Uterus (tissue), 3 donors: ENCODE measurements at regions not wholly inside any gene's neighbourhood (a gene's known extent, or its start where the extent isn't known, plus 50 kb on each side); places are given as distances from the start of the nearest gene placed in this dataset.
"Not testable (repeated sequence)": the region's sequence is repeated elsewhere in the genome, so short reads cannot be mapped to it uniquely, and the experiment has no call there.

Experiments used
- DNase-seq, 2 donors: peaks; one replicate each; pipeline ENCODE4 v3.0.0-alpha.2; 2019 to 2020
- H3K27ac ChIP-seq, 2 donors: fragments of 200-600 bp; sonication (generic); 1 replicate in 1 of 2; 2 replicates in 1 of 2; pipeline ENCODE4 v1.5.1; 2016 to 2018
- H3K27me3 ChIP-seq, 2 donors: fragments of 200-600 bp; sonication (generic); one replicate each; pipeline ENCODE4 v1.5.1; 2018 to 2019; ENCODE audit warnings: control low read depth in 1 of 2
- H3K36me3 ChIP-seq, 2 donors: fragments of 200-600 bp; sonication (generic); one replicate each; pipeline ENCODE4 v1.5.1; 2019; ENCODE audit warnings: control low read depth in 1 of 2
- H3K4me1 ChIP-seq, 2 donors: fragments of 200-600 bp; sonication (generic); one replicate each; pipeline ENCODE4 v1.5.1; 2018 to 2019; ENCODE audit warnings: control low read depth in 1 of 2
- H3K4me3 ChIP-seq, 2 donors: fragments of 200-600 bp; sonication (generic); 1 replicate in 1 of 2; 2 replicates in 1 of 2; pipeline ENCODE4 v1.5.1; 2018 to 2019; ENCODE audit warnings: mild to moderate bottlenecking in 1 of 2
- H3K9me3 ChIP-seq, 2 donors: fragments of 200-600 bp; sonication (generic); one replicate each; pipeline ENCODE4 v1.5.1; 2019; ENCODE audit warnings: control low read depth in 1 of 2
- POLR2A ChIP-seq, 2 donors: fragments of 450-650 bp; IDR thresholded peaks; one replicate each; pipeline ENCODE4 v1.6.1; 2016; ENCODE audit warnings: antibody characterized with exemption in 2 of 2, mild to moderate bottlenecking in 1 of 2, moderate library complexity in 1 of 2
- intact Hi-C: fragments of 100-400 bp; cut with DNase I; formaldehyde crosslinking; loops from one replicate; pipeline ENCODE4 v1.15.1; 2023; ENCODE audit warnings: low total_unique reads
- TF ChIP-seq, protein P1 (sequence below), 4 experiments: fragments of 200-600 bp in 2 of 4; fragments of 450-650 bp in 2 of 4; sonication (generic) in 2 of 4; IDR thresholded peaks; one replicate each; pipeline ENCODE4 v1.5.1; 2016 to 2019; ENCODE audit warnings: antibody characterized with exemption in 4 of 4, mild to moderate bottlenecking in 2 of 4, moderate library complexity in 1 of 4
- donor health status: DM: yes; HTN: yes; CAD: no.

DNA sequence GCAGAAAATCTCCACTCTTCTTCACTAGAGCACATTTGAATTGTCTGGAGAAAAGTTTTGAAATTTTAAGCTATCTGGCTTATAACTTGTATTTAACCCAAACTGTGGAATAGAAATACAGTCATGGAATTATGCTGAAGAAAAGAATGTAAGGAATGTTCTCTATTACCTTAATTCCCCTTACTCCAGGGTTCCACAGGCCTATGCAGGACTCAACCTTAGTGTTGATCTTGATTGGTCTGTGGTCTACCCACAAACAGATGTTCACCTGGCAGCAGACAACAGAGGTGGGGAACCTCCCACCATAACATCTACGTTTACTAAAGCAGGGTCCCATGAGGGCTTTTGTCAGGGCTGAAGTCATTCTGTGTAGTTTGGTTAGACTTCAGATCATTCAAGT is 189.3 kb upstream of the GPRIN3 start:
- Histone ChIP-seq H3K4me1 (no peaks in the 10 kb centered on the region), H3K36me3 (no peaks in the 10 kb centered on the region), H3K27ac (peak overlapping the region in 1 of 2 donors; percentile 56), H3K9me3 (no peaks in the 10 kb centered on the region), H3K27me3 (no peaks in the 10 kb centered on the region), H3K4me3 (no peak overlapping the region)
- TF ChIP-seq, protein P1, sequence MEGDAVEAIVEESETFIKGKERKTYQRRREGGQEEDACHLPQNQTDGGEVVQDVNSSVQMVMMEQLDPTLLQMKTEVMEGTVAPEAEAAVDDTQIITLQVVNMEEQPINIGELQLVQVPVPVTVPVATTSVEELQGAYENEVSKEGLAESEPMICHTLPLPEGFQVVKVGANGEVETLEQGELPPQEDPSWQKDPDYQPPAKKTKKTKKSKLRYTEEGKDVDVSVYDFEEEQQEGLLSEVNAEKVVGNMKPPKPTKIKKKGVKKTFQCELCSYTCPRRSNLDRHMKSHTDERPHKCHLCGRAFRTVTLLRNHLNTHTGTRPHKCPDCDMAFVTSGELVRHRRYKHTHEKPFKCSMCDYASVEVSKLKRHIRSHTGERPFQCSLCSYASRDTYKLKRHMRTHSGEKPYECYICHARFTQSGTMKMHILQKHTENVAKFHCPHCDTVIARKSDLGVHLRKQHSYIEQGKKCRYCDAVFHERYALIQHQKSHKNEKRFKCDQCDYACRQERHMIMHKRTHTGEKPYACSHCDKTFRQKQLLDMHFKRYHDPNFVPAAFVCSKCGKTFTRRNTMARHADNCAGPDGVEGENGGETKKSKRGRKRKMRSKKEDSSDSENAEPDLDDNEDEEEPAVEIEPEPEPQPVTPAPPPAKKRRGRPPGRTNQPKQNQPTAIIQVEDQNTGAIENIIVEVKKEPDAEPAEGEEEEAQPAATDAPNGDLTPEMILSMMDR (IDR thresholded peaks at IDR 0.05): no peak
- no peak for TF ChIP-seq POLR2A (IDR thresholded peaks at IDR 0.05)
- no peak for DNase-seq
- intact Hi-C loops: no loop called here

DNA sequence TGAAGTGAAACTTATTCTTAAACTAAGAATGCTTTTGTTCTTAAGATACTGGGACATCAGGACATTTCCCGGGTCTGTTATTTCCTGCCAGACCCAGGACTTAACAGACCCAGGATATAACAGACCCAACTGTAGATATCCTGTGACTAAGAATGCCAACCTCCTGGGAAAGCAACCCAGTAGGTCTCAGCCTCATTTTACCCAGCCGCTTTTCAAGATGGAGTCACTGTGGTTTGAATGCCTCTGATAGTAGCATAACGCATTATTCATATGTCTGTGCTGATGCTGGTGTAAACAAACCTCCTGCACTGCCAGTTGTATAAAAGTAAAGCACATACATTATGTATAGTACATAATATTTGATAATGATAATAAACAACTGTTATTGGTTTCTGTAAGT is 185.8 kb upstream of the GPRIN3 start:
- Histone ChIP-seq H3K9me3 (no peaks in the 10 kb centered on the region), H3K27ac (no peak overlapping the region), H3K4me1 (no peaks in the 10 kb centered on the region), H3K36me3 (no peaks in the 10 kb centered on the region), H3K27me3 (no peaks in the 10 kb centered on the region), H3K4me3 (no peak overlapping the region)
- DNase-seq: no peak
- intact Hi-C loops: no loop called here
- TF ChIP-seq POLR2A (IDR thresholded peaks at IDR 0.05): no peak
- TF ChIP-seq, protein P1 (IDR thresholded peaks at IDR 0.05): no peak

DNA sequence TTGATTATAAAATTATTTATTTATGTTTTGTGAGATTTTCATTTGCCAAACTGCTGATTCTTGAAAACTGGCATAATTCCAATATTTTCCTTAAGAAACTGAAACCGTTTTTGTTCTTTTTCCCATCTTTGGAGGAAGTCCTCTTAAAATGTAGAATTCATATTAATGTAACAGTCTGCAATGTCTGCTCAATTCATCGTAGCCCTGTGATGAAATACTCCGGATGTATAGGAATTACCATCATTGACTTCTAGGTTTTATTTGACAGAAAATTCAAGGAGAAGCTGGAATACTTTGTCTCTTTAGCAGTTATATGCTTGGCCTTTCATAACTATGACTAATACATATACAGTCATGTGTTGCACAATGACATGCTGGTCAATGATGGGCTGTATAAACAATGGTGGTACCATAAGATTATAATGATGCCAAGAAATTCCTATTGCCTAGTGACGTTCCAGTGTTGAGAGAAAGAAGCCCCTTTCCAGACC is 185.0 kb upstream of the GPRIN3 start:
- Histone ChIP-seq H3K4me3 (no peak overlapping the region), H3K4me1 (no peaks in the 10 kb centered on the region), H3K9me3 (no peaks in the 10 kb centered on the region), H3K27ac (no peak overlapping the region), H3K27me3 (no peaks in the 10 kb centered on the region), H3K36me3 (no peaks in the 10 kb centered on the region)
- TF ChIP-seq POLR2A (IDR thresholded peaks at IDR 0.05): no peak
- TF ChIP-seq, protein P1 (IDR thresholded peaks at IDR 0.05): no peak
- DNase-seq: no peak
- intact Hi-C loops: no loop called here

DNA sequence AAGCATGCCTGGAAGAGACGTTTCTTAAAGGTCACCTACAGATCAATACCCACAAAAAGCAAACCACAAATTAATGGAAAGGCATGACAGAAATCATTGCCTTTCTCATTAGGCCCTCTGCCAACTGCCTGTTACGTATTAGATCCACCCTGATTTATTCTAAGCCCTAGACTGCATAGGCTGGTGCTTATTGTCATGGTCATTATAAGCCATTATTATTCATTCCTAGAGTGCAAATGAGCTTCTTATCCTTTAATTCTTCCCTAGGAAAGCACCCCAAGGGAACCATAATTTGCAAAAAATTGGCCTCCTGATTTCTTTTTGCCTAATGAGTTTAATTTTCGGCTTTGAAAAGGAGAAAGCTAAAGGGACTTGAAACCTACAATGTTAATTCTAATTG is 184.2 kb upstream of the GPRIN3 start:
- intact Hi-C loops: no loop called here
- no peaks in the 10 kb centered on the region for H3K36me3 ChIP-seq
- H3K27me3 ChIP-seq: no peaks in the 10 kb centered on the region
- TF ChIP-seq, protein P1 (IDR thresholded peaks at IDR 0.05): no peak
- TF ChIP-seq POLR2A (IDR thresholded peaks at IDR 0.05): no peak
- H3K4me1 ChIP-seq: no peaks in the 10 kb centered on the region
- H3K27ac ChIP-seq: no peak overlapping the region
- no peak overlapping the region for H3K4me3 ChIP-seq
- no peaks in the 10 kb centered on the region for H3K9me3 ChIP-seq
- DNase-seq: no peak

DNA sequence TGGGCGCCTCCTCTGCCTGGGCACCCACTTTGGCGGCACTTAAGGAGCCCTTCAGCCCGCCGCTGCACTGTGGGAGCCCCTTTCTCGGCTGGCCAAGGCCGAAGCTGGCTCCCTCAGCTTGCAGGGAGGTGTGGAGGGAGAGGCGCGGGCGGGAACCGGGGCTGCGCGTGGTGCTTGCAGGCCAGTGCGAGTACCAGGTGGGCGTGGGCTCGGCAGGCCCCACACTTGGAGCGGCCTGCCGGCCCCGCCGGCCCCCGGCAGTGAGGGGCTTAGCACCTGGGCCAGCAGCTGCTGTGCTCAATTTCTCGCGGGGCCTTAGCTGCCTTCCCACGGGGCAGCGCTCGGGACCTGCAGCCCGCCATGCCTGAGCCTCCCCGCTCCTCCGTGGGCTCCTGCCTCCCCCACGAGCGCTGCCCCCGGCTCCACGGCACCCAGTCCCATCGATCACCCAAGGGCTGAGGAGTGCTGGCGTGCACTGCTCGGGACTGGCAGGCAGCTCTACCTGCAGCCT is 182.4 kb upstream of the GPRIN3 start:
- intact Hi-C loops, H3K27me3 ChIP-seq, H3K4me3 ChIP-seq, H3K27ac ChIP-seq, H3K36me3 ChIP-seq, H3K9me3 ChIP-seq, H3K4me1 ChIP-seq, DNase-seq: not testable (repeated sequence)

DNA sequence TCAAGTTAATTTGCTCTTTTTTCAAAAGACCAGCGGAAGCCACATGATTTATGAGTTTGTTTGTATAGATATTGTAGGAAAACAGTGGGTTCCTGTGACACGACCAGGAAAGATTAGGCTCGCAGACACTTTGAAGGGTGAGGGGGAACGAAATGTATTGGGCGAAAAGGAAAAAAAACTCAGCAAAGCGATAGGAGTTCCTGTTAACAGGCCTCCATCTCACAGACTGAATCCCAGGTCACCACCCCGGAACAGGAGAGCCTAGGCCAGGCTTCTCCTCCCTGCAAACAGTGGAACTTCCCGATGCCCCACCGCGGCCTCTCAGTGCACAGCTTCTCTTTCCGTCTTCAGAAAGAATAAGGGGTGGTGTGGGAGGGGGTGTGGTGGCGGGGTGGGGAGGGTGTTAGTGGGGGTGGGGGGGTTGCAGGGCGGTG is 181.8 kb upstream of the GPRIN3 start:
- no peaks in the 10 kb centered on the region for H3K36me3 ChIP-seq
- no peak for DNase-seq
- no peak overlapping the region for H3K27ac ChIP-seq
- H3K9me3 ChIP-seq: no peaks in the 10 kb centered on the region
- TF ChIP-seq, protein P1 (IDR thresholded peaks at IDR 0.05): no peak
- TF ChIP-seq POLR2A (IDR thresholded peaks at IDR 0.05): no peak
- no peaks in the 10 kb centered on the region for H3K27me3 ChIP-seq
- H3K4me3 ChIP-seq: no peak overlapping the region
- intact Hi-C loops: no loop called here
- H3K4me1 ChIP-seq: no peaks in the 10 kb centered on the region
